GM06990 (cell line): ENCODE measurements at regions not wholly inside any gene's neighbourhood (a gene's known extent, or its start where the extent isn't known, plus 50 kb on each side); places are given as distances from the start of the nearest gene placed in this dataset.

Experiments
- DNase-seq: peaks from one replicate; pipeline ENCODE4 v3.0.0-alpha.2; 2011; ENCODE audit not compliant: insufficient read length; ENCODE audit errors: extremely low read depth
- H3K27me3 ChIP-seq: replicated peaks from 2 replicates; pipeline ENCODE4 v1.6.0; 2011; ENCODE audit warnings: low read length; ENCODE audit not compliant: control insufficient read depth, insufficient read depth
- H3K36me3 ChIP-seq: 2 replicates; pipeline ENCODE4 v1.5.1; 2011; ENCODE audit warnings: low read length; ENCODE audit not compliant: control insufficient read depth, insufficient read depth
- H3K4me3 ChIP-seq: replicated peaks from 2 replicates; pipeline ENCODE4 v1.5.1; 2011; ENCODE audit warnings: low read depth, mild to moderate bottlenecking, control low read depth, low read length
- CTCF ChIP-seq: IDR thresholded peaks from 2 replicates; pipeline ENCODE4 v1.5.1; 2011; ENCODE audit warnings: low read length, control low read depth, mild to moderate bottlenecking, inconsistent platforms; ENCODE audit not compliant: insufficient read depth, poor library complexity, severe bottlenecking

- H3K27me3 ChIP-seq = no peaks in the 10 kb centered on the region; the same call in 1 of the 2 replicates
- no peak for DNase-seq
- no peak for TF ChIP-seq CTCF
- H3K4me3 ChIP-seq = no peak overlapping the region
- H3K36me3 ChIP-seq = no peaks in the 10 kb centered on the region
Observed at GRCh38 chr20:57912227-57912582, 202.4 kb upstream of the PMEPA1 start.

GRCh38 chr20:57911512-57912226, 201.9 kb upstream of the PMEPA1 start:
- DNase-seq = no peak
- no peak overlapping the region for H3K4me3 ChIP-seq
- no peak for TF ChIP-seq CTCF
- H3K27me3 ChIP-seq = no peaks in the 10 kb centered on the region; the same call in 1 of the 2 replicates
- no peaks in the 10 kb centered on the region for H3K36me3 ChIP-seq

- no peaks in the 10 kb centered on the region; the same call in 1 of the 2 replicates for H3K27me3 ChIP-seq
- no peak for DNase-seq
- no peak overlapping the region for H3K4me3 ChIP-seq
- H3K36me3 ChIP-seq = no peaks in the 10 kb centered on the region
- no peak for TF ChIP-seq CTCF
Observed at GRCh38 chr20:57910716-57911115, 200.9 kb upstream of the PMEPA1 start.

GRCh38 chr20:57909763-57910331, 200.0 kb upstream of the PMEPA1 start:
- TF ChIP-seq CTCF = no peak
- Histone ChIP-seq H3K36me3 (no peaks in the 10 kb centered on the region), H3K4me3 (no peak overlapping the region), H3K27me3 (no peaks in the 10 kb centered on the region; the same call in 1 of the 2 replicates)
- DNase-seq = no peak

GRCh38 chr20:57908704-57909630, 199.2 kb upstream of the PMEPA1 start:
- no peak overlapping the region for H3K4me3 ChIP-seq
- H3K36me3 ChIP-seq = no peaks in the 10 kb centered on the region
- no peak for TF ChIP-seq CTCF
- H3K27me3 ChIP-seq = no peaks in the 10 kb centered on the region; the same call in 1 of the 2 replicates
- no peak for DNase-seq
